GM10266 (cell line): ENCODE measurements at regions not wholly inside any gene's neighbourhood (a gene's known extent, or its start where the extent isn't known, plus 50 kb on each side); places are given as distances from the start of the nearest gene placed in this dataset.

ENCODE experiments used
- DNase-seq: peaks from one replicate; pipeline ENCODE4 v3.0.0; 2012; ENCODE audit errors: extremely low spot score
- CTCF ChIP-seq: IDR thresholded peaks from 2 replicates; pipeline ENCODE4 v1.5.1; 2012; ENCODE audit warnings: mild to moderate bottlenecking, low read depth; ENCODE audit not compliant: control insufficient read depth, insufficient read depth; ENCODE audit errors: missing control alignments

GRCh38 chr11:37088573-37088910, 490.5 kb upstream of the RAG2 start:
- DNase-seq = no peak
- TF ChIP-seq CTCF = no peak

DNA sequence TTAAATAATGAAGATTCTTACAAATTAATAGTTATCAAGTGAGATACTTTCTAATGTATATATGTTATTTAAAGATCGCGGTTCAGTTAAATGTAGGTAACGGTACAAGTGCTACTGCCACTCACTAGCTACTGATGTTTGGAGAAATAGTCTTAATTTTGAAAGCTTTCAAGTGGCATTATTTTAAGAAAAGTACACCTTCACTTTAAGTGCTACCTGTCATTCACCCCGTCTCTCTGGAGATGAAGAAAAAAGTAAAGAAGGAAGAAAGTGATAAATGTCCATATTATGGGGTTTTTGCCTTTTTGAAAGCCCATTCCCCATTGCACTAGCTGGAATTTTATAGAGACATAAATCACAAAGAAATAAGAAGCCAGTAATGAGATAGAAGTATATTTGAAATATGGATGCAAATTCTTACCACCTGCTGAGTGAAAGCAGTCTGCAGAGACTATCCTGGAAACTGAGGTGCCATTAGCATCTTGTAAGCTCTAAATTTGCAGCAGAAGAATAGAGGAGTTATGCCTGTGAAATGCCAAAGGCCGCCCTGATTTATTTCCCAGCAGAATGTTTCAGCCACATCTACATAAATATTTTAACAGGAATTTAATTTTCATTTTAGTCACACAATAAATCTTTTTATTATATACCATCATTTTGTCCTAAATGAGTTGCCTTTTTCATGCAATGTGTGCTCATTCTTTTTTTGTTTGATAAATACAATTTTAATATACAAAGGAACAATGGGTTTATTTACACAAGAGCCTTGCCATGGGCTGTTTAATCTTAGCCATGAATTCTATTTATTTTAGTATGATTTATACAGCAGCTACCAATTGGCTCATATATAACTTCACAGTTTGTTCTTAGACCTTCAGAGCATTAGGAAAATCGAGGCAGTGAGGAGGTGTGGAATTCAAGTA, 489.9 kb upstream of the RAG2 start:
- TF ChIP-seq CTCF = no peak
- DNase-seq = no peak

DNA sequence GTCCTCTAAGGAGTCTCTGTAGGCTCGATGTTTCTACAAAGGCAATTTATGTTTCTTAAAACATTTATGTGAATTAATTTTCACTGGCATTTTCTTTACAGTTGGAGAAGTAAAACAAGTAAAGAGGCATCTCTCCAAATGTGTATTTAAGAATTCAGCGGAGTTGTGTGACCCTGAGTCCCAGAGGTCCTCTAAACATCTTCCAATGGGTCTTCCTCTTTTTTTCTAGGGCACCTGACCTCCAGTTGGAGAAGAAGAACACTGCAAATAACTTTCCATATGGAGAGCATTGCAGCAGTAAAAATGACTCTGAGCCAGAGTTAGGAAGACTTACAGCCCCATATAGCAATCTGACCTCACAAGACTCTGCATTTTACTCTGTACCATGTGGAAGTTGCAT, 480.5 kb upstream of the RAG2 start:
- no peak for TF ChIP-seq CTCF
- DNase-seq = no peak

GRCh38 chr11:37076866-37077265, 478.8 kb upstream of the RAG2 start:
- no peak for TF ChIP-seq CTCF
- no peak for DNase-seq

DNA sequence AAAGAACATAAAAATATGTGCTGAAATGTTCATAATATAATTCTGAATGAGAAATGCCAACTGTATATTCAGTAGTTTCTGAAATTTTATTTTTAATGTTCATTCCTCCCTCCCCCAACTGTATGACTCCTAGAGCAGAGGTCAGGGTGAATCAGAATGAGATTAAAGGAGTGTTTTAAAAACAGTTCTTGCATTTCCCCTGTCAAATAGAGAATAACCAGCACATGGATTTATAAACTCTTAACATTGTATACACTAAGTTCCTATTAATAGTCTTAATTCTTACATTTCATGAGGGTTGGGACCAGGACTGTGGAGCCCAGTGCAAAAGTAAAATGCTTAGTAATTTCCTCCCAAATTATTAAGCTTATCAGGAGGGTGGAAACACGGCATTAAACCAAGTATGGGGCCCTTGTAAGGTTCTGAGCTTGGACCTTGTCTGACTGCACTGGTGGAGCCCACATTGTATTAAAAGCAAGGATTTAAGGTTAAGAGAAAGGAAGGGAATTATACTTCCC, 474.6 kb upstream of the RAG2 start:
- no peak for DNase-seq
- no peak for TF ChIP-seq CTCF

- no peak for TF ChIP-seq CTCF
These were observed 452.3 kb upstream of the RAG2 start for GRCh38 chr11:37050311-37050710.

GRCh38 chr11:37040921-37041320, 442.9 kb upstream of the RAG2 start:
- DNase-seq = no peak
- no peak for TF ChIP-seq CTCF

More at GRCh38 chr11:37050311-37050710, 452.3 kb upstream of the RAG2 start:
- DNase-seq = no peak
